ENCODE measurements at regions not wholly inside any gene's neighbourhood (a gene's known extent, or its start where the extent isn't known, plus 50 kb on each side); places are given as distances from the start of the nearest gene placed in this dataset.
A peak's percentile ranks its signal among the peaks of the same experiment; 100 is the strongest.

GRCh38 chr15:60077581-60078359 is 73.7 kb downstream of the FOXB1 start:
- Histone ChIP-seq H3K23me2 (ENCODE audit: insufficient read length, low read depth, low read length, poor library complexity, severe bottlenecking) (no peaks in the 10 kb centered on the region), H4K5ac (ENCODE audit: insufficient read length, low read depth, low read length) (no peak overlapping the region), H3K9ac (ENCODE audit: extremely low read depth, insufficient read length, low read length) (no peak overlapping the region), H3K79me1 (ENCODE audit: insufficient read depth, low read depth, low read length, poor library complexity, severe bottlenecking) (no peaks in the 10 kb centered on the region), H4K8ac (replicated peaks; ENCODE audit: insufficient read length, low read depth, low read length) (no peak overlapping the region), H2BK15ac (ENCODE audit: low read depth, low read length) (no peak overlapping the region), H3K4me1 (ENCODE audit: insufficient read depth, low read length) (peaks cover 13% of the 10 kb centered on the region; the same call in 1 of the 2 replicates), H2BK5ac (ENCODE audit: insufficient read length, low read length) (no peak overlapping the region), H2AK5ac (ENCODE audit: insufficient read length, low read length) (no peak overlapping the region), H3T11ph (ENCODE audit: low read length) (no peak overlapping the region), H3K4me2 (ENCODE audit: insufficient read depth, insufficient read length, low read length) (no peak overlapping the region), H3K18ac (ENCODE audit: insufficient read length, low read depth, low read length) (no peak overlapping the region), H3K9me3 (ENCODE audit: control insufficient read depth, low read depth, low read length) (no peaks in the 10 kb centered on the region), H2AFZ (ENCODE audit: low read length) (no peak overlapping the region), H3K14ac (ENCODE audit: insufficient read depth, low read length) (peak overlapping the region; percentile 62), H4K20me1 (ENCODE audit: control insufficient read depth, insufficient read depth, insufficient read length) (no peaks in the 10 kb centered on the region), H3K27ac (ENCODE audit: insufficient read length, low read depth, low read length) (no peak overlapping the region), H2BK120ac (ENCODE audit: low read depth, low read length, poor library complexity, severe bottlenecking) (no peak overlapping the region), H3K27me3 (ENCODE audit: insufficient read depth, low read length) (no peaks in the 10 kb centered on the region), H3K79me2 (ENCODE audit: insufficient read depth, low read length) (no peaks in the 10 kb centered on the region), H2BK12ac (ENCODE audit: insufficient read length, low read depth, low read length) (no peak overlapping the region), H2BK20ac (ENCODE audit: low read depth, low read length, poor library complexity, severe bottlenecking) (peak overlapping the region; percentile 94), H3K4ac (ENCODE audit: low read depth, low read length) (no peak overlapping the region), H3K56ac (ENCODE audit: insufficient read length, low read depth, low read length) (no peak overlapping the region), H4K91ac (ENCODE audit: insufficient read length, low read depth, low read length) (no peak overlapping the region), H3K23ac (ENCODE audit: insufficient read length, low read depth, low read length) (no peak overlapping the region)
- peak overlapping the region in 1 of 2 experiments; percentile 7; a peak in 1 of 5 replicates for H3K4me3 Mint-ChIP-seq
- TF ChIP-seq CTCF (conservative IDR thresholded peaks at IDR 0.05), result no peak
- H3K27me3 Mint-ChIP-seq (ENCODE audit: low read depth), result peaks cover 4% of the 10 kb centered on the region; the same call in 1 of the 2 replicates
- peak overlapping the region in 1 of 3 experiments; percentile 89; a peak in 4 of 7 replicates for H3K27ac Mint-ChIP-seq
- DNase-seq, result no peak
- peaks cover 6 to 8% of the 10 kb centered on the region in 2 experiments for H3K9me3 Mint-ChIP-seq
- peaks cover 0 to 7% (median 2%) of the 10 kb centered on the region in 3 experiments; a peak in 3 of 7 replicates for H3K36me3 Mint-ChIP-seq (ENCODE audit: insufficient read depth in 1 of 3, low read depth in 3 of 3)
- WGBS (ENCODE audit: extremely low coverage, insufficient read length, low lambda C conversion rate), result no CpG with 5 or more reads among the region's 11 CpGs
- H3K4me1 Mint-ChIP-seq, result peaks cover 55% of the 10 kb centered on the region in 2 experiments

Measured in H9 (cell line).